Astrocyte of the spinal cord (primary cell): ENCODE measurements at regions not wholly inside any gene's neighbourhood (a gene's known extent, or its start where the extent isn't known, plus 50 kb on each side); places are given as distances from the start of the nearest gene placed in this dataset.
"Not testable (repeated sequence)": the region's sequence is repeated elsewhere in the genome, so short reads cannot be mapped to it uniquely, and the experiment has no call there.

Source experiments
- DNase-seq: peaks from one replicate; pipeline ENCODE4 v3.0.0; 2011; ENCODE audit warnings: low read depth, low spot score
- H3K4me3 ChIP-seq: 2 replicates; pipeline ENCODE4 v1.5.1; 2011; ENCODE audit warnings: low read depth, mild to moderate bottlenecking, low read length, moderate library complexity
- in situ Hi-C: cut with HindIII; loops from 2 replicates; pipeline ENCODE4 v1.10.0; 2017; ENCODE audit warnings: low sequenced_read_pairs
- TF ChIP-seq, protein P1 (sequence below): IDR thresholded peaks from 2 replicates; pipeline ENCODE4 v1.5.1; 2012; ENCODE audit warnings: low read depth, mild to moderate bottlenecking, low read length, inconsistent platforms

DNA sequence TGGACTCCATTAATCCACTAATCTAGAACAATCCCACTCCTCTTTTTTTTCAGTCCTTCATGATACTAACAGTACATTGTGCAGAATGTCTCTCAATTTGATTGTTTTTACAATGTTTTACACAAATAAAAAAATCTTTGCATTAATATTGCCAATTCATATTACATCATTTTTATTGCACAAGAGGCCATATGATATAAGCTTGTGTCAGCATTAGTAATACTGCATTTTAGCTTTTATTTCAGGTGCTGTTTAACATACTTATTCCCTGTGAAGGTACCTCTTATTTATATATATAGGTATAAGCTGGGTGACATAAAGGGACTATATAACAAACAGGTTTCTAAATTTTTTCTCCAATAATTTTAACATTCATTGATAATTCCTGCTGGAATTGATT, 737.4 kb downstream of the DNAH5 start:
- DNase-seq, result no peak
- in situ Hi-C loops, result no loop called here
- TF ChIP-seq, protein P1, sequence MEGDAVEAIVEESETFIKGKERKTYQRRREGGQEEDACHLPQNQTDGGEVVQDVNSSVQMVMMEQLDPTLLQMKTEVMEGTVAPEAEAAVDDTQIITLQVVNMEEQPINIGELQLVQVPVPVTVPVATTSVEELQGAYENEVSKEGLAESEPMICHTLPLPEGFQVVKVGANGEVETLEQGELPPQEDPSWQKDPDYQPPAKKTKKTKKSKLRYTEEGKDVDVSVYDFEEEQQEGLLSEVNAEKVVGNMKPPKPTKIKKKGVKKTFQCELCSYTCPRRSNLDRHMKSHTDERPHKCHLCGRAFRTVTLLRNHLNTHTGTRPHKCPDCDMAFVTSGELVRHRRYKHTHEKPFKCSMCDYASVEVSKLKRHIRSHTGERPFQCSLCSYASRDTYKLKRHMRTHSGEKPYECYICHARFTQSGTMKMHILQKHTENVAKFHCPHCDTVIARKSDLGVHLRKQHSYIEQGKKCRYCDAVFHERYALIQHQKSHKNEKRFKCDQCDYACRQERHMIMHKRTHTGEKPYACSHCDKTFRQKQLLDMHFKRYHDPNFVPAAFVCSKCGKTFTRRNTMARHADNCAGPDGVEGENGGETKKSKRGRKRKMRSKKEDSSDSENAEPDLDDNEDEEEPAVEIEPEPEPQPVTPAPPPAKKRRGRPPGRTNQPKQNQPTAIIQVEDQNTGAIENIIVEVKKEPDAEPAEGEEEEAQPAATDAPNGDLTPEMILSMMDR, result no peak
- no peak overlapping the region for H3K4me3 ChIP-seq

DNA sequence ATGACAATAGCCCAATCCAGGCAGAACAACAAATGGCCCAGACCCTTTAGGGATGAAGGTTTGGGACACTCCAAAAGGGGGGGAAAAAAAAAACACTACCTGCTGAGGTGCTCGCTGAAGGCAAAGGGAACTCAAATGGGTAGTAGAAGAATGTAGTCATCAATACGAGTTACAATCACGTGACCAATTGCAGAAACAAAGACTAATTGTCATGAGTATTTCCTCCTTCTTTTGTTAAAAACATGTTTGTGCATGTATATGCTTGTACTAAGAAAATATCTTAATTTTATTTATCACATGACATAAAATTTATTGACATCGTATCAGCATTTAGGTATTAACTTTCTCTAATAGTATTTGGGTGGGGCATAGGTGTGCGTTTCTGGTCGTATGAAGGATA, 743.5 kb downstream of the DNAH5 start:
- DNase-seq, result no peak
- TF ChIP-seq, protein P1, result no peak
- H3K4me3 ChIP-seq, result no peak overlapping the region
- in situ Hi-C loops, result no loop called here

DNA sequence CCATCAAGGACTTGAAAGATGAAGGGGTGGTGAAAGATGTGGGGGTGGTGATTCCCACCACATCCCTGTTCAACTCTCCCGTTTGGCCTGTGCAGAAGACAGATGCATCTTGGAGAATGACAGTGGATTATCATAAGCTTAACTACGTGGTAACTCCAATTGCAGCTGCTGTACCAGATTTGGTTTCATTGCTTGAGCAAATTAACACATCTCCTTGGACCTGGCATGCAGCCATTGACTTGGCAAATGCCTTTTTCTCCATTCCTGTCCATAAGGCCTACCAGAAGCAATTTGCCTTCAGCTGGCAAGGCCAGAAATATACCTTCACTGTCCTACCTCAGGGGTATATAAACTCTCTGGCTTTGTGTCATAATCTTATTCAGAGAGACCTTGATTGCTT, 746.3 kb downstream of the DNAH5 start:
- H3K4me3 ChIP-seq, DNase-seq, in situ Hi-C loops: not testable (repeated sequence)

DNA sequence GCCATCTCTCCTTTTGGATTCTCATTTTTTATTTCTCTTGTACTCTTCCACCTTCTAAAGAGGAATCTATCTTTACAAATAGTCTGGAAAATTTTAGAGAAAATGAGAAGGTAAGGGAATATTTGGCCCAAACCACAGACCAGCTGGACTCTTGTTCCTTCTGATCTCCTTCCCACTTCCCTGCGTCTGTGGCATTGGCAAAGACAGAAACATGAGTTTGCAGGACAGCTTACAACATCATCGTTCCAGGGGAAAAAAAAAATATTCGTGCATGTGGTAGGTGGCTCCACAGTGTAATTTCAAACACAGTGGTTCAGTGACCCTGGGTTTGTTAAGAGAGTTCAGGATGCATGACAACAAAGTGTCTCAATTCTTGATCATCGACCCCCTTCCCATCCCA, 755.0 kb downstream of the DNAH5 start:
- TF ChIP-seq, protein P1, result no peak
- no peak for DNase-seq
- H3K4me3 ChIP-seq, result no peak overlapping the region
- in situ Hi-C loops, result no loop called here

DNA sequence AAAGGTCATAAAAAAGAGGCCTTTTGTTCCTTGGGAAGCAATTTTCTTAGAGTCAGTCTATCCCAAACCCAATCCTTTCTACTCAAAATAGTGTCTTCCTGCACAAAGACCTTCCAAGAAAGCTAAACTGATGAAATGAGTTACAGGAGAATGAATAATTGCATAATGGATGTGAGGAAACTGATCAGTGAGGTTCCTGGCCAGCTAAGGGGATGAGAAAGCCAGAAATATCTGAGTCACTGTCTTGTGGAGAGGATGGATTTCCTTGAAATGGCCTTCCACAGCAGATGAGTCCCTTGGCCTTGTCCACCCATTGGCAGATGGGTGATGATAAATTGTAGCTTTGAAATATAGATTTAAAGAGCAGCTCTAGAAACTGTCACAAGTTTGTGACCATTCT, 756.1 kb downstream of the DNAH5 start:
- H3K4me3 ChIP-seq, result no peak overlapping the region
- in situ Hi-C loops, result no loop called here
- TF ChIP-seq, protein P1, result no peak
- no peak for DNase-seq

DNA sequence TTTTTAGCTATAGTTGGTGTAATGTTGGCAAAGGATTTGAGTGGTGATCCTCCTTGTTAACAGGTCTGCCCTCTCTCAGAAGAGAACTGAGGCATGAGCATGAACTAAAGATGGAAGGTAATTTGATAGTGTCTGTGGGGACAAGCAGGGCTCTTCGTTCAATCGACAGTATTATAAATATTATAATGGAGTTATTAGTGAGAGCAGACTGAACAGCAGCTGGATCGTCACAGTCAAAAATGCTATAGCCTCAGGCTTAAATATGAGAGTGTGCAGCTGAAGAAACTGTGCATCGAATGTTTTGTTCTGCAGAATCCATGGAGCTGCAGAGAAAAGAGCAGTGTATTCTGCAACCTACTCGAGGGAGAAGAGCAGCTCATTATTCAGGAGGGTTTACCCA, 757.3 kb downstream of the DNAH5 start:
- in situ Hi-C loops, result no loop called here
- no peak overlapping the region for H3K4me3 ChIP-seq
- TF ChIP-seq, protein P1, result no peak
- no peak for DNase-seq

DNA sequence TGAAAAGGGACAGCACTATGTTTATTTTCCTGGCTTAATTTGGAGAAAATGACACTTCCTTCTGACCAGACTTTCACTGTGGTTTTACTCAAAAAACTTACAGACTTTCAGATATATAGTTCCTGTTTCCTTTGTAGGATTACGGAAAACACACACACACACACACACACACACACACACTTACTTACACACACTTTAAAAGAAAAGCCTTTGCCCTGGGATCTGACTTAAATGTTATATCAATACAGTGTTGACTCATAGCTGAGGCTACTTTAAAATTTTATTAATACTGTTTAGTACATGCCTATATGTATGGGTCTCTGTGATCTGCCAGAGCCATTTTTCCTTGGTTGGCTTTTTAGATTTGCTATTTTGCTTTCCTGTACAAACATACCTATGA, 758.3 kb downstream of the DNAH5 start:
- DNase-seq, result no peak
- in situ Hi-C loops, result no loop called here
- TF ChIP-seq, protein P1, result no peak
- H3K4me3 ChIP-seq, result no peak overlapping the region
